Hepatocyte (in vitro differentiated cells): ENCODE measurements at regions not wholly inside any gene's neighbourhood (a gene's known extent, or its start where the extent isn't known, plus 50 kb on each side); places are given as distances from the start of the nearest gene placed in this dataset.

Source experiments
- EZH2 ChIP-seq: fragments of 200-600 bp; sonication (generic); IDR thresholded peaks from 2 replicates; pipeline ENCODE4 v1.6.1; 2016; ENCODE audit warnings: antibody characterized with exemption, mild to moderate bottlenecking, borderline replicate concordance
- TF ChIP-seq, protein P1 (sequence below): fragments of 200-600 bp; sonication (generic); IDR thresholded peaks from 2 replicates; pipeline ENCODE4 v1.5.1; 2016; ENCODE audit warnings: antibody characterized with exemption, mild to moderate bottlenecking; ENCODE audit not compliant: poor library complexity

DNA sequence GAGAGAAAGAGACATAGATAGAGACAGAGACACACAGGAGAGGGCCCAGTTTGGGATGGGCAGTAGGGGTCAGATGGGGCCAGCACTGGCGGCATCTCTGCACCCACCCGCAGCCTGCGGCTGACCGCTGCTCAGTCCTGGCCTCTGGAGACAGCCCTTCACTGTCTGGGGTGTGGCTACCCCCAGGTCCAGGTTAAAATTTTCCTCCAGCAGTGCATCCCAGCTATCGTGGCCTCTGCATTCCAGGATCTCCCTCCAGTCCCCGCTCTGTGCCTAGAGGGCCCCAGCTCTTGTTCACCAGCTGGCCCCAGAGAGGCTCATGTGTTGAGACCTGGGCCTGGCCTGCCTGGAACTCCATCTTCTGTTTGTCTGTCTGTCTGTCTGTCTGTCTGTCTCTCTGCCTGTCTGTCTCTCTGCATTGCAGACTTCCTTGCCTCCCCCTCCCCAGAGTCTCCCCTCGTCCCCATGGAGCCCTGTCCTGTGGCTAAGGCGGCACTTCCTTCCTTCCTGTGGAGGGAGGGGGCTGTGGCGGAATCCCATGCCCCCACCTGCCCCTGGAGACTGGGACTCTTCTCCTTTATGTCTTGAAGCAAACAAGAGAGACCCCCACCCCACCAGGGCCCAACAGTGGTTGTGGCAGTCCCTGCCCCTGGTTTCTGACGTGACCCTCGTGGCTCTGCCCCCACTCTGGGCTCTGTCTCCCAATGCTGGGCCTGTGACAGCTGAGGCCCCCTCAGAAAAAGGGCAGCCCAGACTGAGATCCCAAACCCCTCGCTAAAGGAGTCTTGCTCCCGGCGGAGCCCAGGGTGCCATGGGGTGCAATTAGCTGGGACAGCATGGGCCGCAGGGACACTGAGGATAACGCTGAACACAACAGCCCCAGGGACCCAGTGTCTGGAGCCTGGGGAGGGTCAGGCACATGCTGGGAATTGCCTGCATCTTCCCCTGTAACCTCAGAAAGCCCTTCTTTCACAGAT is 241.8 kb downstream of the NPHP4 start:
- TF ChIP-seq, protein P1, sequence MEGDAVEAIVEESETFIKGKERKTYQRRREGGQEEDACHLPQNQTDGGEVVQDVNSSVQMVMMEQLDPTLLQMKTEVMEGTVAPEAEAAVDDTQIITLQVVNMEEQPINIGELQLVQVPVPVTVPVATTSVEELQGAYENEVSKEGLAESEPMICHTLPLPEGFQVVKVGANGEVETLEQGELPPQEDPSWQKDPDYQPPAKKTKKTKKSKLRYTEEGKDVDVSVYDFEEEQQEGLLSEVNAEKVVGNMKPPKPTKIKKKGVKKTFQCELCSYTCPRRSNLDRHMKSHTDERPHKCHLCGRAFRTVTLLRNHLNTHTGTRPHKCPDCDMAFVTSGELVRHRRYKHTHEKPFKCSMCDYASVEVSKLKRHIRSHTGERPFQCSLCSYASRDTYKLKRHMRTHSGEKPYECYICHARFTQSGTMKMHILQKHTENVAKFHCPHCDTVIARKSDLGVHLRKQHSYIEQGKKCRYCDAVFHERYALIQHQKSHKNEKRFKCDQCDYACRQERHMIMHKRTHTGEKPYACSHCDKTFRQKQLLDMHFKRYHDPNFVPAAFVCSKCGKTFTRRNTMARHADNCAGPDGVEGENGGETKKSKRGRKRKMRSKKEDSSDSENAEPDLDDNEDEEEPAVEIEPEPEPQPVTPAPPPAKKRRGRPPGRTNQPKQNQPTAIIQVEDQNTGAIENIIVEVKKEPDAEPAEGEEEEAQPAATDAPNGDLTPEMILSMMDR = no peak
- TF ChIP-seq EZH2 = no peak
